ENCODE measurements at regions not wholly inside any gene's neighbourhood (a gene's known extent, or its start where the extent isn't known, plus 50 kb on each side); places are given as distances from the start of the nearest gene placed in this dataset.

DNA sequence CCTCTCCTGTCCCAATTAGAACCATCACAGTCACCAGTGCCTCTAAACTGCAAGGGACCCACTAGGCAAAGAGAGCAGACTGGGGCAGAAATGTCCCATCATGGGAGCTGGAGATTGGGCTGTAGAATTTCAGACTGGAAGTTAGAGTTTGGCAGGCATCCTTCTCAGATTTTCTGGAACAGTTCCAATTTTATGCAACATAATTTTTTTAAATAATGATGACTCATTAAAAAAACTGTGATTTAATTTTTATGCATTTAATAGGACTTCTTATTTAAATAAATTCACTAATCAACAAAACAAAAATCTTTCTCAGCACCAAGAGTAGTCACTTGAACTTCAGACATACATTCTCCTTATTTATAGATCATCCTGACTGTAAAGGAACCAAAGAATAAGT, 84.6 kb upstream of the SLC7A14 start (continued):
- TF ChIP-seq, protein P1, sequence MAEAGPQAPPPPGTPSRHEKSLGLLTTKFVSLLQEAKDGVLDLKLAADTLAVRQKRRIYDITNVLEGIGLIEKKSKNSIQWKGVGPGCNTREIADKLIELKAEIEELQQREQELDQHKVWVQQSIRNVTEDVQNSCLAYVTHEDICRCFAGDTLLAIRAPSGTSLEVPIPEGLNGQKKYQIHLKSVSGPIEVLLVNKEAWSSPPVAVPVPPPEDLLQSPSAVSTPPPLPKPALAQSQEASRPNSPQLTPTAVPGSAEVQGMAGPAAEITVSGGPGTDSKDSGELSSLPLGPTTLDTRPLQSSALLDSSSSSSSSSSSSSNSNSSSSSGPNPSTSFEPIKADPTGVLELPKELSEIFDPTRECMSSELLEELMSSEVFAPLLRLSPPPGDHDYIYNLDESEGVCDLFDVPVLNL (CRISPR knock-in tag; IDR thresholded peaks at IDR 0.05; ENCODE audit: low read depth): no peak
- TF ChIP-seq RCOR1 (IDR thresholded peaks at IDR 0.05; ENCODE audit: borderline replicate concordance in 1 of 2, low read depth in 2 of 2, low read length in 2 of 2): no peak
- peak; percentile 80 for TF ChIP-seq MAFK (IDR thresholded peaks at IDR 0.05; ENCODE audit: low read length)
- TF ChIP-seq, protein P2, sequence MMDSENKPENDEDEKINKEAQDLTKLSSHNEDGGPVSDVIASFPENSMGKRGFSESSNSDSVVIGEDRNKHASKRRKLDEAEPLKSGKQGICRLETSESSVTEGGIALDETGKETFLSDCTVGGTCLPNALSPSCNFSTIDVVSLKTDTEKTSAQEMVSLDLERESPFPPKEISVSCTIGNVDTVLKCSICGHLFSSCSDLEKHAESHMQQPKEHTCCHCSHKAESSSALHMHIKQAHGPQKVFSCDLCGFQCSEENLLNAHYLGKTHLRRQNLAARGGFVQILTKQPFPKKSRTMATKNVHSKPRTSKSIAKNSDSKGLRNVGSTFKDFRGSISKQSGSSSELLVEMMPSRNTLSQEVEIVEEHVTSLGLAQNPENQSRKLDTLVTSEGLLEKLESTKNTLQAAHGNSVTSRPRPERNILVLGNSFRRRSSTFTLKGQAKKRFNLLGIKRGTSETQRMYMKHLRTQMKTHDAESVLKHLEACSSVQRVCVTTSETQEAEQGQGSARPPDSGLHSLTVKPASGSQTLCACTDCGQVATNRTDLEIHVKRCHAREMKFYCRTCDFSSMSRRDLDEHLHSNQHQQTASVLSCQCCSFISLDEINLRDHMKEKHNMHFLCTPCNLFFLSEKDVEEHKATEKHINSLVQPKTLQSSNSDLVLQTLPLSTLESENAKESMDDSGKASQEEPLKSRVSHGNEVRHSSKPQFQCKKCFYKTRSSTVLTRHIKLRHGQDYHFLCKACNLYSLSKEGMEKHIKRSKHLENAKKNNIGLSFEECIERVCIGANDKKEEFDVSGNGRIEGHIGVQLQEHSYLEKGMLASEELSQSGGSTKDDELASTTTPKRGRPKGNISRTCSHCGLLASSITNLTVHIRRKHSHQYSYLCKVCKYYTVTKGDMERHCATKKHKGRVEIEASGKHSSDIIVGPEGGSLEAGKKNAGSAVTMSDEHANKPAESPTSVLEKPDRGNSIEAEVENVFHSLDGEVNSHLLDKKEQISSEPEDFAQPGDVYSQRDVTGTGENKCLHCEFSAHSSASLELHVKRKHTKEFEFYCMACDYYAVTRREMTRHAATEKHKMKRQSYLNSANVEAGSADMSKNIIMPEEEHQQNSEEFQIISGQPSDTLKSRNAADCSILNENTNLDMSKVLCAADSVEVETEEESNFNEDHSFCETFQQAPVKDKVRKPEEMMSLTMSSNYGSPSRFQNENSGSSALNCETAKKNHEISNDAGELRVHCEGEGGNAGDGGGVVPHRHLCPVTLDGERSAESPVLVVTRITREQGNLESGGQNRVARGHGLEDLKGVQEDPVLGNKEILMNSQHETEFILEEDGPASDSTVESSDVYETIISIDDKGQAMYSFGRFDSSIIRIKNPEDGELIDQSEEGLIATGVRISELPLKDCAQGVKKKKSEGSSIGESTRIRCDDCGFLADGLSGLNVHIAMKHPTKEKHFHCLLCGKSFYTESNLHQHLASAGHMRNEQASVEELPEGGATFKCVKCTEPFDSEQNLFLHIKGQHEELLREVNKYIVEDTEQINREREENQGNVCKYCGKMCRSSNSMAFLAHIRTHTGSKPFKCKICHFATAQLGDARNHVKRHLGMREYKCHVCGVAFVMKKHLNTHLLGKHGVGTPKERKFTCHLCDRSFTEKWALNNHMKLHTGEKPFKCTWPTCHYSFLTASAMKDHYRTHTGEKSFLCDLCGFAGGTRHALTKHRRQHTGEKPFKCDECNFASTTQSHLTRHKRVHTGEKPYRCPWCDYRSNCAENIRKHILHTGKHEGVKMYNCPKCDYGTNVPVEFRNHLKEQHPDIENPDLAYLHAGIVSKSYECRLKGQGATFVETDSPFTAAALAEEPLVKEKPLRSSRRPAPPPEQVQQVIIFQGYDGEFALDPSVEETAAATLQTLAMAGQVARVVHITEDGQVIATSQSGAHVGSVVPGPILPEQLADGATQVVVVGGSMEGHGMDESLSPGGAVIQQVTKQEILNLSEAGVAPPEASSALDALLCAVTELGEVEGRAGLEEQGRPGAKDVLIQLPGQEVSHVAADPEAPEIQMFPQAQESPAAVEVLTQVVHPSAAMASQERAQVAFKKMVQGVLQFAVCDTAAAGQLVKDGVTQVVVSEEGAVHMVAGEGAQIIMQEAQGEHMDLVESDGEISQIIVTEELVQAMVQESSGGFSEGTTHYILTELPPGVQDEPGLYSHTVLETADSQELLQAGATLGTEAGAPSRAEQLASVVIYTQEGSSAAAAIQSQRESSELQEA (IDR thresholded peaks at IDR 0.05; ENCODE audit: low read depth): no peak
- no peak for TF ChIP-seq ZNF444 (CRISPR knock-in tag; IDR thresholded peaks at IDR 0.05)
- TF ChIP-seq, protein P3, sequence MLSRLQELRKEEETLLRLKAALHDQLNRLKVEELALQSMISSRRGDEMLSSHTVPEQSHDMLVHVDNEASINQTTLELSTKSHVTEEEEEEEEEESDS (CRISPR knock-in tag; IDR thresholded peaks at IDR 0.05): no peak
- TF ChIP-seq ZNF408 (CRISPR knock-in tag; IDR thresholded peaks at IDR 0.05; ENCODE audit: low read depth): no peak
- no peak for TF ChIP-seq NR2C1 (IDR thresholded peaks at IDR 0.05)
- no peak for TF ChIP-seq NR2C1 (tag; IDR thresholded peaks at IDR 0.05)
- TF ChIP-seq, protein P4, sequence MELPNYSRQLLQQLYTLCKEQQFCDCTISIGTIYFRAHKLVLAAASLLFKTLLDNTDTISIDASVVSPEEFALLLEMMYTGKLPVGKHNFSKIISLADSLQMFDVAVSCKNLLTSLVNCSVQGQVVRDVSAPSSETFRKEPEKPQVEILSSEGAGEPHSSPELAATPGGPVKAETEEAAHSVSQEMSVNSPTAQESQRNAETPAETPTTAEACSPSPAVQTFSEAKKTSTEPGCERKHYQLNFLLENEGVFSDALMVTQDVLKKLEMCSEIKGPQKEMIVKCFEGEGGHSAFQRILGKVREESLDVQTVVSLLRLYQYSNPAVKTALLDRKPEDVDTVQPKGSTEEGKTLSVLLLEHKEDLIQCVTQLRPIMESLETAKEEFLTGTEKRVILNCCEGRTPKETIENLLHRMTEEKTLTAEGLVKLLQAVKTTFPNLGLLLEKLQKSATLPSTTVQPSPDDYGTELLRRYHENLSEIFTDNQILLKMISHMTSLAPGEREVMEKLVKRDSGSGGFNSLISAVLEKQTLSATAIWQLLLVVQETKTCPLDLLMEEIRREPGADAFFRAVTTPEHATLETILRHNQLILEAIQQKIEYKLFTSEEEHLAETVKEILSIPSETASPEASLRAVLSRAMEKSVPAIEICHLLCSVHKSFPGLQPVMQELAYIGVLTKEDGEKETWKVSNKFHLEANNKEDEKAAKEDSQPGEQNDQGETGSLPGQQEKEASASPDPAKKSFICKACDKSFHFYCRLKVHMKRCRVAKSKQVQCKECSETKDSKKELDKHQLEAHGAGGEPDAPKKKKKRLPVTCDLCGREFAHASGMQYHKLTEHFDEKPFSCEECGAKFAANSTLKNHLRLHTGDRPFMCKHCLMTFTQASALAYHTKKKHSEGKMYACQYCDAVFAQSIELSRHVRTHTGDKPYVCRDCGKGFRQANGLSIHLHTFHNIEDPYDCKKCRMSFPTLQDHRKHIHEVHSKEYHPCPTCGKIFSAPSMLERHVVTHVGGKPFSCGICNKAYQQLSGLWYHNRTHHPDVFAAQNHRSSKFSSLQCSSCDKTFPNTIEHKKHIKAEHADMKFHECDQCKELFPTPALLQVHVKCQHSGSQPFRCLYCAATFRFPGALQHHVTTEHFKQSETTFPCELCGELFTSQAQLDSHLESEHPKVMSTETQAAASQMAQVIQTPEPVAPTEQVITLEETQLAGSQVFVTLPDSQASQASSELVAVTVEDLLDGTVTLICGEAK (IDR thresholded peaks at IDR 0.05): no peak
- TF ChIP-seq, protein P4 (CRISPR knock-in tag; IDR thresholded peaks at IDR 0.05): no peak

Measured in K562 (cell line).